Fibroblast of pulmonary artery (primary cell): ENCODE measurements at regions not wholly inside any gene's neighbourhood (a gene's known extent, or its start where the extent isn't known, plus 50 kb on each side); places are given as distances from the start of the nearest gene placed in this dataset.
"Not testable (repeated sequence)": the region's sequence is repeated elsewhere in the genome, so short reads cannot be mapped to it uniquely, and the experiment has no call there.

Source experiments
- DNase-seq: peaks from one replicate; pipeline ENCODE4 v3.0.0-alpha.2; 2010; ENCODE audit warnings: low read depth
- H3K4me3 ChIP-seq: replicated peaks from 2 replicates; pipeline ENCODE4 v1.5.1; 2011; ENCODE audit warnings: low read depth, mild to moderate bottlenecking, control low read depth, low read length, moderate library complexity
- CTCF ChIP-seq: IDR thresholded peaks from 2 replicates; pipeline ENCODE4 v1.5.1; 2011; ENCODE audit warnings: mild to moderate bottlenecking, control low read depth, low read length, inconsistent platforms; ENCODE audit errors: missing control alignments

- no peak overlapping the region for H3K4me3 ChIP-seq
- no peak for TF ChIP-seq CTCF
- peak; percentile 7 for DNase-seq
These were observed 84.2 kb upstream of the GOLGA6L4 start for GRCh38 chr15:84151205-84151931.

GRCh38 chr15:84152381-84152979, 83.1 kb upstream of the GOLGA6L4 start:
- H3K4me3 ChIP-seq, DNase-seq: not testable (repeated sequence)

GRCh38 chr15:84153655-84154140, 81.9 kb upstream of the GOLGA6L4 start:
- H3K4me3 ChIP-seq, DNase-seq: not testable (repeated sequence)

DNA sequence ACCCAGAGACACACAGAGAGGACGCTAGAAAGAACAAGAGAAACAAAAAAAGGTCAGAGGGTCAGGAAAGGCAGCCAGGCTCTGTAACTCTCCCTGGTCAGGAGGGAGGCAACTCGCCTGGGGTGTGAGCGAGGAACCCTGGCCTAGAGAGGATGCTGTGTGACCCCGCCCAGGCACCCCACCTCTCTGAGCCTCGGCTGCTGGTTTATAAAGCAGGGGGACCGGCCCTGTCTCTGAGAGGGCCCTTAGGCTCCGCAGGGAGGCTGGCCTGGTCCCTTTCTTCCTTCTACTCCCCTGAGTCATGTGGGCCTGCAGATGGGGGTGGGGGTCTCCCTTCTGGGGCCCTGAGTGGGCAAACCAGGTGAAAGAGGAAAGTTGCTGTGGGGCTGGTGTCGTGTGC, 81.3 kb upstream of the GOLGA6L4 start:
- not testable (repeated sequence) for DNase-seq, H3K4me3 ChIP-seq

GRCh38 chr15:84154787-84155186, 80.8 kb upstream of the GOLGA6L4 start:
- H3K4me3 ChIP-seq, DNase-seq: not testable (repeated sequence)

- H3K4me3 ChIP-seq, DNase-seq: not testable (repeated sequence)
These were observed 79.6 kb upstream of the GOLGA6L4 start for GRCh38 chr15:84155792-84156587.

DNA sequence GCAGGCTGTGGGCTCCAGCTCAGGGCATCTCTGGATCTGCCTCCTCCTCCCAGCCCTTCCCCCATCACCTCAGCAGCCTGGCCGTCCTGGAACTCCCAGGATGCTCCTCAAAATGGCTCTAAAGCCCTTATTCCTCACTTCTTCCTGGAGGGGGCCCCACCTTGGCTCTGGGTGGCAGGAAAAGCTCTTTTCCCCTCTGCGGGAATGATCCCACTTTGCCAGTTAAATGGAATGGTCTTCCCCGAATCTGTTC, 79.1 kb upstream of the GOLGA6L4 start:
- H3K4me3 ChIP-seq, DNase-seq: not testable (repeated sequence)

- not testable (repeated sequence) for DNase-seq, H3K4me3 ChIP-seq
These were observed 78.4 kb upstream of the GOLGA6L4 start for GRCh38 chr15:84157056-84157632.

DNA sequence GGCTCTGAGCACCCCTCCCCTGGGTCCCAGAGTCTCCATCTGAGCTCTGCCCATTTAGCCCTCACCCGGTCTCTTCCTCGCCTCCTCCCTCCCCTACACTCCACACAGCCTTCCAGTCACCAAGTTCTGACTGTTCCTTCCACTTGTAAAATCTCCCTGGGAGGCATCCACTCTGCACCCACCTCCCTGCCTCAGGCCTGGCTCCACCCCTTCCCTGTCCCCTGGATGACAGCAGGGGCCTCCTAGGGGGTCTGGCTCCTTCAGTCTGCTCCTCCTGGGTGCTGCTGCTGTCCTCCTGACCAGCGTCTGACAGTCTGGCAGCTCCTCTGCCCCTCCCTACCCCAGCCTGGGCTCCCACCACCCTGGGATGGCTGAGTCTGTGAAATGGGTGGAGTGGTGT, 77.7 kb upstream of the GOLGA6L4 start:
- H3K4me3 ChIP-seq, DNase-seq: not testable (repeated sequence)

DNA sequence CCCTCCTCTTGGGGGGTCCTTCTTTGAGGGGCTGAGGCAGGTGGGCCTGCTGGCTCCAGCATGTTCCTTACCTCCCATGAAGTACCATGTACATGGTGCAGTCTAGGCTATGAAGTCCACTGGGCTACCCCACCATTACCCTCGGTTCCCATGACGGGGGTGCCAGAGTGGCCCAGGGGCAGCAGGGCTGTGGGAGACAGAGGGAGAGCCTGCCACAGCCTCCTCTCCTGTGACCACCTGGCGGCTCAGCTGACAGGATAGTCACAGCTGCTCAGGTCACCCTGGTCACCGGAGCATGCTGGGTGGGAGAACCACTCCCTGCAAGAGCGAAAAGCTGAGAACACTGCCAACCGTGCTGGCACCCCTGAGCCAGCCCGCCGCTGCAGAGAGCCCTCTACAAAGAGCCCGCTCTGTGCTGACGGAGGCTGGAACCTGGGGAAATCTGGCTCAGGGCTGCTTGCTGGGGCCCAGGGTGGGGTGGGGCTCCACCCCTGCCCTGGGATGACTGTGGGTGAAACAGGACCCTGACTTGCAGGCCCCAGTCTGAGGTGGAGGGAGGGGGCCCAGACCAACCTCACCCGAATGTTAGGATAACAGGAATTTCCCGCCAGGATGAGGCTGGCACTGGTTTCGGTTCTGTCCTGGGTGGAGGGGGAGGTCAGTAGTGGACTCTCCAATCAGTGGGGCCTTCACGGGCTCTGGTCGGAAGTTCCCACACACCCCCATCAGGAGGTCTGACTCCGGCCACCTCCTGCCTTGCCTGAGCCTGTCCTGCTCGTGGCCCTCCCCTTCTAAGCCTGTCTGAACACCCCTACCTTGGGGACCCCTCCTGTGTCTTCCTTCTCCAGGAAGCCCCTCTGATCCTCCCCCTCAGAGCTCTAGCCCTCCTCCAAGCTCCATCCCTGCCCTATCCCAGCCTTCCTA, 76.0 kb upstream of the GOLGA6L4 start:
- not testable (repeated sequence) for DNase-seq, H3K4me3 ChIP-seq

DNA sequence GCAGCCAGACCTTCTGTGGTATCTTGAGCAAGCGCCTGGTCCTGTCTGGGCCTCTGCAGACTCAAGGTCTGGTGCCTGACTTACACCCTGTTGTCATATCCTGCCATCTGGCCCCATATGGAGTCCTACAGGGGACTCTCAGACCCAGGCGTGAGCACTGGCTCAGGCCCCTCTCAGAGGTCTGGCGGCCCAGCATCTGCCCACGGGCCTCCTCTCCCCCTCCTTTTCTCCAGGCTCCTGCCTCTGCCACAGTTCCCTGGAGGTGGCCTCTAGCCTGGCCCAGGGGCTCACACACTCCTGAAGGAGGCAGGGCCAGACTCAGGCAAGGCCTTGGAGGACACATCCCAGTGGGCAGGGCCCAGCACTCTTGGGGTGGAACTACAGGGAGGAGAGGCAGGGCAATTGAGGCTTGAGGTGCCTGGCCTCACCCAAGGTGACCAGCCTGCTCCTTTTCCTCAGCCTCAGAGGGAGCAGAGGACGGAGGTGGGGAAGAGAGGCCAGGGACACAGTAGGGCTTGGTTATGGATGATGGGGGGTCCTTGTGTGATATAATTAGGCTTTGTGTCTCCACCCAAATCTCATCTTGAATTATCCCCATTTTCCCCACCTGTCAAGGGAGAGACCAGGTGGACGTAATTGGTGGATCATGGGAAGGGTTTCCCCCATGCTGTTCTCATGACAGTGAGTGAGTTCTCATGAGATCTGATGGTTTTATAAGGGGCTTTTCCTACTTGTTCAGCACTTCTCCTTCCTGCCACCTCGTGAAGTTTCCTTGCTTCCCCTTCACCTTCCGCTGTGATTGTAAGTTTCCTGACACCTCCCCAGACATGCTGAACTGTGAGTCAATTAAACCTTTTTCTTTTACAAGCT, 70.9 kb upstream of the GOLGA6L4 start:
- H3K4me3 ChIP-seq, DNase-seq: not testable (repeated sequence)

GRCh38 chr15:84170029-84170428, 65.5 kb upstream of the GOLGA6L4 start:
- DNase-seq, H3K4me3 ChIP-seq: not testable (repeated sequence)

DNA sequence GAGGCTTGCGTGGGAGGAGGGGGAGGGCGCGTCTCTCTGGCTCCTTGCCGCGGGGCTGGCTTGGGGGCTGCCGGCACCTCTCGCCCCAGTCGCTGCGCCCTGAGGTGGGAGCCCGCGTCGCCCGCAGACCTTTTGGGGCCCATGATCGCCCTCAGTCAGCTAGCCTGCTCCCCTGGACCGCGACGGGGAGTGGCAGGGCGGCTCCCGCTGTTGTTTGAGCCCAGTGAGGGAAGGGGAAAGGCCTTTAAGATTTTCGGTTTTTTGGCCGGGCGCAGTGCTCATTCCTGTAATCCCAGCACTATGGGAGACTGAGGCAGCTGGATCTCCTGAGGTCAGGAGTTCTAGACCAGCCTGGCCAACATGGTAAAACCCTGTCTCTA, 62.4 kb upstream of the GOLGA6L4 start:
- DNase-seq, result not testable (repeated sequence)
- H3K4me3 ChIP-seq, result peak overlapping the region; percentile 36
